ENCODE measurements at regions not wholly inside any gene's neighbourhood (a gene's known extent, or its start where the extent isn't known, plus 50 kb on each side); places are given as distances from the start of the nearest gene placed in this dataset.

- no peak for DNase-seq (ENCODE audit: low read depth)
- TF ChIP-seq CTCF (conservative IDR thresholded peaks at IDR 0.05; ENCODE audit: low read length) = no peak
- H3K4me3 ChIP-seq (ENCODE audit: low read length) = no peak overlapping the region
Observed at GRCh38 chr1:213385201-213385600, 334.2 kb downstream of the RPS6KC1 start.

- H3K4me3 ChIP-seq (ENCODE audit: low read length) = no peak overlapping the region
- no peak for DNase-seq (ENCODE audit: low read depth)
- TF ChIP-seq CTCF (conservative IDR thresholded peaks at IDR 0.05; ENCODE audit: low read length) = no peak
Observed at GRCh38 chr1:213385806-213386324, 334.8 kb downstream of the RPS6KC1 start.

DNA sequence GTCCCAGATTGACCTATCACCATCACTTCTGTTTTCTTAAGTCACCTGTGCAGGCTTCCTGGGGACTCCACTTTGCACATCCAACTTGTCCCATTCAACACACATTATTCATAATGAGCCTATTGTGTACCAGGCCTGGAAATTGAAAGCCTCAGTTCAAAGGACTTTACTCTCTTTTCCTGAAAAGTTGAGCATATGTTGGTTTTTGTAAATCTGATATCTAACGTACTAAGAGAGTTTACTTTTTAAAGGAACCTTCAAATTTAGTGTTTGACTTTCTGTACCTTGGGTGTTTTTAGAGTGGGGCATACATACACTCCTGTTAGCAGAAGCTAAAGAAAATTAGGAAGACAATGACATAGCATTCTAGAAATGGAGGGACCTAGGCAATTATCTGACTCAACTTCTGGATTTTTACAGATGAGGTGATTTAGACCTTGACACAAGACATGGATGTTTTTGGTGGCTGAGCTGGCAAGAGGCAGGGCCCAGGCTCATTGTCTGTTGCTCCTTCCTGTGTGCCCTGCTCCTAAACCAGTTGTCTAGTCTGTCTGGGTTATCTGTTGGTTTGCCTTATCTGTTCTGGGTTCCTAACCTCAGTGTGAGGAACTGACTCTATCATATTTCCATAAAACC lies 336.5 kb downstream of the RPS6KC1 start:
- H3K4me3 ChIP-seq (ENCODE audit: low read length) = no peak overlapping the region
- no peak for DNase-seq (ENCODE audit: low read depth)
- TF ChIP-seq CTCF (conservative IDR thresholded peaks at IDR 0.05; ENCODE audit: low read length) = no peak

DNA sequence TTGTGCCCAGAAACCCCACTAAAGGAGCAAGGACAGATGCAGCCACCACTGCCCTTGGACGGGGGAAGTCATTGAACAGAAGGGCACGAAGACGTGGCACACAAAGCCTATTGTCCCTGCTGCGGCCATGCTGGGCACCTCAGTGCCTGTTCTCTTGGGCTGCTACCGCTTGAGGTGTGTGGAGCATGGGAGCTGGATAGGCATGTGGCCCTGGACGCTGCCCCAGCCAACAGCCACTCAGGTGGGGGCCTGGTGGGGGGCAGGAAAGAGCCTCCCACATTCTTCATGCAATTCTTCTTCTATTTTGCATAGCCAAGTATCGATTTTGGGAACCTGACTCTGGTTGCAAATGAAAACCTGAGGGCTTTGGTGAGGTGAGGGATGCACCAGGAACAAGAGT lies 337.2 kb downstream of the RPS6KC1 start:
- H3K4me3 ChIP-seq (ENCODE audit: low read length) = no peak overlapping the region
- no peak for TF ChIP-seq CTCF (conservative IDR thresholded peaks at IDR 0.05; ENCODE audit: low read length)
- DNase-seq (ENCODE audit: low read depth) = no peak

GRCh38 chr1:213389061-213389581 lies 338.1 kb downstream of the RPS6KC1 start:
- DNase-seq (ENCODE audit: low read depth) = no peak
- TF ChIP-seq CTCF (conservative IDR thresholded peaks at IDR 0.05; ENCODE audit: low read length) = no peak
- H3K4me3 ChIP-seq (ENCODE audit: low read length) = no peak overlapping the region

- no peak for DNase-seq (ENCODE audit: low read depth)
- no peak overlapping the region for H3K4me3 ChIP-seq (ENCODE audit: low read length)
- TF ChIP-seq CTCF (conservative IDR thresholded peaks at IDR 0.05; ENCODE audit: low read length) = no peak
Observed at GRCh38 chr1:213391445-213391844, 340.4 kb downstream of the RPS6KC1 start.

GRCh38 chr1:213393860-213394259 lies 342.8 kb downstream of the RPS6KC1 start:
- no peak for TF ChIP-seq CTCF (conservative IDR thresholded peaks at IDR 0.05; ENCODE audit: low read length)
- H3K4me3 ChIP-seq (ENCODE audit: low read length) = no peak overlapping the region
- no peak for DNase-seq (ENCODE audit: low read depth)
